Heart left ventricle (tissue), 13 donors: ENCODE measurements at regions not wholly inside any gene's neighbourhood (a gene's known extent, or its start where the extent isn't known, plus 50 kb on each side); places are given as distances from the start of the nearest gene placed in this dataset.

Experiments used
- CTCF ChIP-seq, 12 donors: fragments of 200-600 bp; sonication (generic) in 4 of 12; IDR thresholded peaks; one replicate each; pipeline versions ENCODE4 v1.5.0 to v1.8.0; 2018 to 2022; ENCODE audit warnings: antibody characterized with exemption in 12 of 12, mild to moderate bottlenecking in 5 of 12
- POLR2A ChIP-seq, 2 donors: fragments of 450-650 bp; IDR thresholded peaks; one replicate each; pipeline ENCODE4 v1.6.1; 2017; ENCODE audit warnings: antibody characterized with exemption in 2 of 2, mild to moderate bottlenecking in 2 of 2, moderate library complexity in 2 of 2
- donor health status: ischemic (EF 13 %, LVEDD 7.1; RV severe dilation, severe dysfunction).
- donor health status: DM: no; HTN: yes; CAD: no.
- donor health status: DM: no; HTN: no; CAD: no.
- donor health status: ischemic (EF 25% LVEDD 6.9; RV normal size, moderate dysfunction).
- donor health status: ischemic (EF 25% LVEDD 5.7; RV mildly dilated, moderate dysfunction).
- donor health status: ischemic (EF 35%, LVEDD 5.7; RV mildly dilated, moderate dysfunction).
- donor health status: nonischemic (EF 11% LVEDD 7.7; RV severe dilation, severe dysfunction).
- donor health status: DM: yes; HTN: yes; CAD: no.
- donor health status: PGD.
- donor health status: ischemic (EF 29% LVEDD 5.4; RV normal size, mild dysfunction).
- donor health status: nonischemic (EF 23%, LVEDD 6.1; RV moderate dilation, normal function).

DNA sequence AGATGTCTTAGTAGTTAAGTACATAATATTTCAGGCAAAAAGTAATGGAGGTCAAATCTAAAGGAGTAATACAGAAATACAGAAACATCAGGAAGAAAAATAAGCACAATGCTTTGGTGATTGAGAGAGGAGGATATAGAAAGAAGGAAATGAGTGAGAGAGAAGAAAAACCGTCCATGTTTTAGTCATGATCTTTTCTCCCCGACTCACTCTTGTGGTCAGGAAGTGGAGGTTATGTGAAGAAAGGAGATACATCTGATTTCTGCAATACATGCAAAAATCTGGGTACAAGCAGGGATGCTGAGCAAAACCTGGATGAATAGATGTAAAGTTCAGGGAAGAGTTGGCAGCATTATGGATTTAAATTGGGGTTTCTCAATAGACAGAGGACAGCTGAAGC lies 1122.5 kb downstream of the SORCS3 start:
- TF ChIP-seq CTCF (IDR thresholded peaks at IDR 0.05) (no peak), POLR2A (IDR thresholded peaks at IDR 0.05) (no peak)
